Sigmoid colon (tissue), 6 donors: ENCODE measurements at regions not wholly inside any gene's neighbourhood (a gene's known extent, or its start where the extent isn't known, plus 50 kb on each side); places are given as distances from the start of the nearest gene placed in this dataset.

Experiments
- DNase-seq: peaks from one replicate; pipeline ENCODE4 v3.0.0-alpha.2; 2019
- H3K27ac ChIP-seq, 4 donors: fragments of 200-600 bp; sonication (generic); one replicate each; pipeline ENCODE4 v1.5.1; 2016 to 2019; ENCODE audit warnings: mild to moderate bottlenecking in 1 of 4
- H3K27me3 ChIP-seq, 3 donors: fragments of 200-600 bp; sonication (generic); one replicate each; pipeline ENCODE4 v1.5.1; 2019; ENCODE audit warnings: mild to moderate bottlenecking in 1 of 3
- H3K36me3 ChIP-seq, 4 donors: fragments of 200-600 bp; sonication (generic); one replicate each; pipeline ENCODE4 v1.5.1; 2016 to 2019
- H3K4me1 ChIP-seq, 4 donors: fragments of 200-600 bp; sonication (generic); one replicate each; pipeline ENCODE4 v1.5.1; 2017 to 2019
- H3K4me3 ChIP-seq, 4 donors: fragments of 200-600 bp; sonication (generic); one replicate each; pipeline ENCODE4 v1.5.1; 2017 to 2019; ENCODE audit warnings: mild to moderate bottlenecking in 2 of 4, moderate library complexity in 1 of 4
- H3K9me3 ChIP-seq, 4 donors: fragments of 200-600 bp in 3 of 4; sonication (generic) in 3 of 4; one replicate each; pipeline versions ENCODE4 v1.5.1 to v1.6.1; 2013 to 2019
- CTCF ChIP-seq, 4 experiments: fragments of 450-650 bp in 3 of 4; fragments of 200-600 bp in 1 of 4; IDR thresholded peaks; one replicate each; pipeline ENCODE4 v1.5.1; 2016 to 2019; ENCODE audit warnings: antibody characterized with exemption in 4 of 4, mild to moderate bottlenecking in 3 of 4, moderate library complexity in 2 of 4
- EP300 ChIP-seq, 4 donors: sonication (generic); formaldehyde crosslinking; IDR thresholded peaks; one replicate each; pipeline ENCODE4 v1.6.1; 2017; ENCODE audit warnings: antibody characterized with exemption in 4 of 4
- POLR2A ChIP-seq, 2 donors: fragments of 450-650 bp; IDR thresholded peaks; one replicate each; pipeline ENCODE4 v1.6.1; 2016; ENCODE audit warnings: antibody characterized with exemption in 2 of 2, mild to moderate bottlenecking in 2 of 2, moderate library complexity in 2 of 2
- POLR2AphosphoS5 ChIP-seq, 4 donors: sonication (generic); formaldehyde crosslinking; IDR thresholded peaks; one replicate each; pipeline ENCODE4 v1.6.1; 2017; ENCODE audit warnings: antibody characterized with exemption in 4 of 4
- WGBS, 2 donors: extraction: QIAGEN DNeasy Blood & Tissue Kit; methylation state at CpG; one replicate each; pipeline ENCODE4 v1.1.7; 2013; 5-methylcytosine and 5-hydroxymethylcytosine counted together
- intact Hi-C: fragments of 100-400 bp; cut with DNase I; formaldehyde crosslinking; loops from one replicate; pipeline ENCODE4 v1.15.1; 2023
- donor health status: healthy with polysubstance abuse.
- donor health status: healthy.

DNA sequence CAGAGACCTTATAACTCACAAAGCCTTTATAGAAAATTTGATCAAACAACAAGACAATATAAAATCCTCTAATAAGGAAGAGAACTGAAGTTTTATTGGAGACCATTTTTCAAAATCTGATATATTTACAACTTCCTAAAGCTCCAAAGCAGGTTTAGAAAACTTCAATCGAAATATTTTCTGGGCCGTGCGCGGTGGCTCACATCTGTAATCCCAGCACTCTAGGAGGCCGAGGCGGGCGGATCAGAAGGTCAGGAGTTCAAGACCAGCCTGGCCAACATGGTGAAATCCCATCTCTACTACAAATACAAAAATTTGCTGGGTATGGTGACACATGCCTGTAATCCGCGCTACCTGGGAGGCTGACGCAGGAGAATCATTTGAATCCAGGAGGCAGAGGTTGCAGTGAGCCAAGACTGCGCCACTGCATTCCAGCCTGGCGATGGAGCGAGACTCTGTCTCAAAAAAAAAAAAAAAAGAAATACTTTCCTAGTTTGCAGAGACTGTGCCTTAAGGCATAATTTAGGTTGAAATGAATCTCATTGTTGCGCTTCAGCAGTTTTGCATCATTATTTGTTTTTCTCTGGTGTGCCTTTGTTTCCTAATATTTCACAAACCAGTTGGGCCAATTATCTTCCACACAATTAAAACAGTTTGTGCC is 60.6 kb upstream of the ASIP start:
- H3K9me3 ChIP-seq, result no peaks in the 10 kb centered on the region
- no peak overlapping the region for H3K4me3 ChIP-seq
- no peaks in the 10 kb centered on the region for H3K27me3 ChIP-seq
- H3K4me1 ChIP-seq, result no peaks in the 10 kb centered on the region
- no peak overlapping the region for H3K27ac ChIP-seq
- intact Hi-C loops, result no loop called here
- H3K36me3 ChIP-seq, result no peaks in the 10 kb centered on the region
- TF ChIP-seq POLR2AphosphoS5 (IDR thresholded peaks at IDR 0.05) (no peak), EP300 (IDR thresholded peaks at IDR 0.05) (no peak), CTCF (IDR thresholded peaks at IDR 0.05) (no peak), POLR2A (IDR thresholded peaks at IDR 0.05) (no peak)
- no peak for DNase-seq
- WGBS, 2 donors, result 50 to 86% methylated on average over 14 of the region's 14 CpGs

GRCh38 chr20:34181484-34181883 is 59.7 kb upstream of the ASIP start:
- no peak overlapping the region for H3K4me3 ChIP-seq
- no peak for DNase-seq
- 71 to 74% methylated on average over 2 of the region's 2 CpGs for WGBS, 2 donors
- no peak for TF ChIP-seq CTCF (IDR thresholded peaks at IDR 0.05)
- TF ChIP-seq POLR2A (IDR thresholded peaks at IDR 0.05), result no peak
- no peak for TF ChIP-seq EP300 (IDR thresholded peaks at IDR 0.05)
- TF ChIP-seq POLR2AphosphoS5 (IDR thresholded peaks at IDR 0.05), result no peak
- H3K4me1 ChIP-seq, result no peaks in the 10 kb centered on the region
- intact Hi-C loops, result no loop called here
- no peak overlapping the region for H3K27ac ChIP-seq
- no peaks in the 10 kb centered on the region for H3K9me3 ChIP-seq
- H3K27me3 ChIP-seq, result no peaks in the 10 kb centered on the region
- H3K36me3 ChIP-seq, result no peaks in the 10 kb centered on the region

DNA sequence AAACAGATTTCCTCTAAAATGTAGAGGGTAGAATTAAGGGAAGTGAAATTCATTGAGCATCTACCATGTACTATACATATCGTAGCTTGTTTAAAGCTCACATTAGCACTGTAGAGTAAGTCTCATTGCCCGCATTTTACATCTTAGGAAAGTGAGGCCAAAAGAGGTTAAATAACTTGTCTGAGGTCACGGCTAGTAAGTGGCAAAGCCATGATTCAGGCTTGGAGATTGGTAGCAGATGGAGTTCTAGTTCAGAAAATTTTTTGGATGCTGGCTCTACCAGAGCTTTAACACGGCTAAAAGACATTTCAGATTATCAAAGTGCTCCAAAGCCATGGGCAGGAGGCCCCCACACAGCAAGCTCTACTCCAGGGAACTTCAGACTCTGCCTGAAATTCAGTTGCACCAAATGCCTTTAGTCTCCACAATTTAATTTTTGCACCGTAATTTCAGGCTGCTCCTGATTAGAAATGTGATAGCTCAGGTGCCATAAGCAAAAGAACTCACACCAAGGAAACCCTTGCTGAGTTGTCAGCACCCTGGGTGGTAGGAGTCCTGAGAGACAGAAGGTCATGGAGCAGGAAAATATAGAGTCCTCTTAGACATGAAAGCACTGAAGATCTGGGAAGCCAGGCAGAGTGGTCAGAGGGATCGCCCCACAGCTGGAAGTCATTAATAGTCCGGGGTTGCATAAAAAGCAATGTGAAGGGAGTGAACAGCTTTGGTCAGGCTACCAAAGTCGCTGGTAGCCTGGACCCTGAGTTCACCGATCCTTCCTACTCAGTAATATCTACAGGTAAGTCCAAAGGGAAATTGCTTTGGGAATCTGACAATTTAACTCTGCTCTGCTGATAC is 55.2 kb upstream of the ASIP start:
- no peaks in the 10 kb centered on the region for H3K36me3 ChIP-seq
- H3K27me3 ChIP-seq, result peaks cover 0 to 3% (median 0%) of the 10 kb centered on the region in 3 donors
- 82 to 85% methylated on average over 9 of the region's 9 CpGs for WGBS, 2 donors
- no peak overlapping the region for H3K27ac ChIP-seq
- no peaks in the 10 kb centered on the region for H3K9me3 ChIP-seq
- H3K4me1 ChIP-seq, result peaks cover 0 to 3% (median 0%) of the 10 kb centered on the region in 4 donors
- no peak for TF ChIP-seq EP300 (IDR thresholded peaks at IDR 0.05)
- TF ChIP-seq POLR2A (IDR thresholded peaks at IDR 0.05), result no peak
- no peak for TF ChIP-seq CTCF (IDR thresholded peaks at IDR 0.05)
- TF ChIP-seq POLR2AphosphoS5 (IDR thresholded peaks at IDR 0.05), result no peak
- DNase-seq, result no peak
- no peak overlapping the region for H3K4me3 ChIP-seq
- intact Hi-C loops, result no loop called here

- Histone ChIP-seq H3K36me3 (no peaks in the 10 kb centered on the region), H3K27me3 (peaks cover 0 to 3% (median 0%) of the 10 kb centered on the region in 3 donors), H3K4me1 (peaks cover 0 to 3% (median 0%) of the 10 kb centered on the region in 4 donors), H3K4me3 (no peak overlapping the region), H3K27ac (no peak overlapping the region), H3K9me3 (no peaks in the 10 kb centered on the region)
- TF ChIP-seq POLR2A (IDR thresholded peaks at IDR 0.05), result no peak
- TF ChIP-seq POLR2AphosphoS5 (IDR thresholded peaks at IDR 0.05), result no peak
- no peak for TF ChIP-seq EP300 (IDR thresholded peaks at IDR 0.05)
- TF ChIP-seq CTCF (IDR thresholded peaks at IDR 0.05), result no peak
- intact Hi-C loops, result no loop called here
- WGBS, 2 donors, result 85 to 88% methylated on average over 8 of the region's 8 CpGs
- no peak for DNase-seq
Observed at GRCh38 chr20:34189572-34190163, 51.6 kb upstream of the ASIP start.
